Stimulated activated CD8-positive, alpha-beta memory T cell treated with anti-CD3 and anti-CD28 coated beads, Interleukin-12 subunit alpha, Interleukin-12 subunit beta, amount 100 ng/mL, for 24 hours (primary cell): ENCODE measurements at regions not wholly inside any gene's neighbourhood (a gene's known extent, or its start where the extent isn't known, plus 50 kb on each side); places are given as distances from the start of the nearest gene placed in this dataset.
"Not testable (repeated sequence)": the region's sequence is repeated elsewhere in the genome, so short reads cannot be mapped to it uniquely, and the experiment has no call there.

Experiments
- DNase-seq: peaks from one replicate; pipeline ENCODE4 v3.0.0-alpha.2; 2020; ENCODE audit errors: extremely low read depth

DNA sequence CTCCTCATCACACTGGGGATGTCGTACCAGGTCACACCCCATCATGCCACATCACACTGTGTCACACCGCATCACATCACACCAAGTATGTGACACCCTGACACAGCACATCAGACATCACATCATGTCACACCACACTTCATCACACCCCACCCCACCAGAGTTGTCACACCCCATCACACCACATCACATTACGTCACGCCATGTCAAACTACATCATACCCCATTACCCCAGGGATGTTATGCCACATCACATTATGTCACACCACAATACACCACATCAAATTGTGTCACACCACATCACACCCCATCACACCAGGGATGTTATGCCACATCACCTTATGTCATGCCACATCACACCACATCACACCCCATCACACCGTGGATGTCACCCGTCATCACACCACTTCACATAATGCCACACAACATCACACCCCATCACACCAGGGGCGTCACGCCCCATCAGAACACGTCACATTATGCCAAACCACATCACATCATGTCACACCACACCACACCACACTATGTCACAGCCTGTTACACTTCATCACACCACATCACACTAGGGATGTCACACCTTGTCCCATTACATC lies 133.6 kb downstream of the TMEM121 start:
- no peak for DNase-seq

GRCh38 chr14:105660816-105661531 lies 134.6 kb downstream of the TMEM121 start:
- DNase-seq: no peak

DNA sequence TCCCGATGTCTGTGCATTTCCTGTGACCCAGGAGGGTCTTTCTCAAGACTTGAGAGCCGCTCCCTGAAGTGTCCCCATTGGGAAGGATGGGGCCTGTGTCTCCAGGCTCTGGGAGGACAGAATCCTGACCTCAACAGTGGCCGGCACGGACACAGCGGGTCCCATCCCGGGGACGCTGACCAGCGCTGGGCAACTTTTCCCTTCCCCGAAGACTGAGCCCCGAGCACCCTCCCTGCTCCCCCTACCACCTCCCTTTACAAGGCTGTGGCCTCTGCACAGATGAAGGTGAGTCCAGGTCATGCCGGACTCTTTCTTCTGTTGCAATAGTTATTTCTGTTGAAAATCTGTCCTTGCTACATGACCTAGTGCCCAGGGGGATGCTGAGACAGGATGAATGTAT lies 135.7 kb downstream of the TMEM121 start:
- DNase-seq: not testable (repeated sequence)

- not testable (repeated sequence) for DNase-seq
Measured at GRCh38 chr14:105662592-105662991, 136.2 kb downstream of the TMEM121 start.

DNA sequence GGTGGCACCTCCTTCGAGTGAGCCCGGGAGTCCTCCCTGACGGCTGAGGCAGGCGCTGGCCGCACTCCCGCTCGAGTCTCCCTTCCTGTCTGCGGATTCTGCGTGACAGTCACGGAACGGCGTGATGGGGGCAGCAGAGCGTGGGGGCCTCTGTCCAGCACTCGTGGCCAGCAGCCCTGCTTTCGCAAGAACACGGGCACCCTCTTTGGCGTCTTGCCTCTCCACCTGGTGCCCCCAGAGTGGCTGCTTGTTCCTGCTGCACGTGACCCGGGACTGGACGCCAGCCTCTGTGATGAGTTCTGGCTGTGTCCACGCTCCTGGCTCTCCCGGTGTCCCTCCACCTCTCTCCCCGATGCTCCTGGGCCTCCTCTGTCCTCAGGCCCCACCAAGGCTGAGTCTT lies 136.9 kb downstream of the TMEM121 start:
- not testable (repeated sequence) for DNase-seq

- DNase-seq: not testable (repeated sequence)
Measured at GRCh38 chr14:105663818-105664596, 137.6 kb downstream of the TMEM121 start.

- no peak for DNase-seq
Measured at GRCh38 chr14:105664691-105665090, 138.3 kb downstream of the TMEM121 start.

- no peak for DNase-seq
Measured at GRCh38 chr14:105665247-105665950, 139.0 kb downstream of the TMEM121 start.

DNA sequence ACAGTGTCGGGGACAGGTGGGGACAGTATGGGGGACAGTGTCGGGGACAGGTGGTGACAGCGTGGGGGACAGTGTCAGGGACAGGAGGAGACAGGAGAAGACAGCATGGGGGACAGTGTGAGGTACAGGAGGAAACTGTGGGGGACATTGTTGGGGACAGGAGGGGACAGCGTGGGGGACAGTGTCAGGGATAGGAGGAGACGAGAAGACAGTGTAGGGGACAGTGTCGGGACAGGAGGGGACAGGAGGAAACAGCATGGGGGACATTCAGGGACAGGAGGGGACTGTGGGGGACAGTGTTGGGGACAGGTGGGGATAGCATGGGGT lies 139.5 kb downstream of the TMEM121 start:
- no peak for DNase-seq

DNA sequence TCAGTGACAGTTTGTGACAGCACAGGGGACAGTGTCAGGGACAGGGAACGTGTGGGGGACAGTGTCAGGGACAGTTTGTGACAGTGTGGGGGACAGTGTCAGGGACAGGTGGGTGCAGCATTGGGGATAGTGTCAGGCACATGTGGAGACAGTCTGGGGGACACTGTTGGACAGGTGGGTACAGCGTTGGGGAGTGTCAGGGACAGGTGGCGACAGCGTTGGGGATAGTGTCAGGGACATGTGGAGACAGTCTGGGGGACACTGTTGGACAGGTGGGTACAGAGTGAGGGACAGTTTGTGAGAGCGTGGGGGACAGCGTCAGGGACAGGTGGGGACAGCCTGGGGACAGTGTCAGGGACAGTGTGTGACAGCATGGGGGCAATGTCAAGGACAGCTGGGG lies 140.0 kb downstream of the TMEM121 start:
- DNase-seq: no peak

DNA sequence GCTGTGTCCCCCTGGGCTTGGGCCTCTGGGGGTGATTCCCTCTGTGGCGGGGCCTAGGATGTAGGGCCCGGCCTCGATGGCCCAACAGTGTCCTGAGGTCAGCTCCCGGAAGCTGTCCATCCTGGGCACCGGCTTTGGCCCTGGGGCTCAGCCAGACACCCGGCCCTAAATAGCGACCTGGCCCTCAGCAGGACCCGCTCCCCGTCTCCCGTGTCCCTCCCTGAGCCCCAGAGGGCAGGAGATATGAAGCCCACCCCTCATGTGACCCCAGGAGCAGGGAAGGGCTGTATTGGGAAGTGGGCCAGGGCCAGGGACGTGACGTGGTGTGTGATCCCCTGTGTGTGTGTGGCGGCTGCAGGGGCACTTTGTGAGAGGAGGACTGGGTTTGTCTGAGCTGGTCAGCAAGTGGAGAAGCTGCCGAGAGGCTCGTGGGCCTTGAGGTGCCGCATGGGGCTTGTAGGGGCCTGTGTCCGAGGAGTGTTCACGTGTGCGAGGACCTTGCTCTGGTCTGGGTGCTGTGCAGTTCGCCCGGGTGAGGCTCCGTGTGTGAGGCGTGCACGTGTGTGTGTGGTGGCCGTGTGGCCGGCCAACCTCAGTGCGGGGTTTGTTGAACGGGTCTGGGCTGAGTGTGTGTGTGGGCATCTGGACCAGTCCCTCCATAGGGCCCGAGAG lies 140.7 kb downstream of the TMEM121 start:
- DNase-seq: not testable (repeated sequence)

DNA sequence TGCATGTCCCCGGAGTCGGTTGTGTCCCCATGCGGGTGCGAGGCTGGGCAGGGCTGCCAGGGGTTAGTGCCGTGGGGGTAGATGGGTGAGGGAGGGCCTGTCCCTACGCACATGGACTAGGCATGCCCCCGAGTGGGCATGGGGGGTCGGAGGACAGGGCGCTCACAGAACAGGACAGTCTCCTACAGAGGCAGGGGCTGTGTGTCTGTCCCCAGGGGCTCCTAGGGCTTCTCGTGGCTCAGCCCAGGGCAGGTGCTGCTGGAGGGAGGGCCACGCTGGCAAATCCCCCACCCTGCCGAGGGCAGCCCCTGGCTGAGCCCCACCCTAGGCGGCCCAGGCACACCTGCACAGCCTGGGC lies 141.3 kb downstream of the TMEM121 start:
- not testable (repeated sequence) for DNase-seq

GRCh38 chr14:105668021-105668420 lies 141.6 kb downstream of the TMEM121 start:
- not testable (repeated sequence) for DNase-seq

DNA sequence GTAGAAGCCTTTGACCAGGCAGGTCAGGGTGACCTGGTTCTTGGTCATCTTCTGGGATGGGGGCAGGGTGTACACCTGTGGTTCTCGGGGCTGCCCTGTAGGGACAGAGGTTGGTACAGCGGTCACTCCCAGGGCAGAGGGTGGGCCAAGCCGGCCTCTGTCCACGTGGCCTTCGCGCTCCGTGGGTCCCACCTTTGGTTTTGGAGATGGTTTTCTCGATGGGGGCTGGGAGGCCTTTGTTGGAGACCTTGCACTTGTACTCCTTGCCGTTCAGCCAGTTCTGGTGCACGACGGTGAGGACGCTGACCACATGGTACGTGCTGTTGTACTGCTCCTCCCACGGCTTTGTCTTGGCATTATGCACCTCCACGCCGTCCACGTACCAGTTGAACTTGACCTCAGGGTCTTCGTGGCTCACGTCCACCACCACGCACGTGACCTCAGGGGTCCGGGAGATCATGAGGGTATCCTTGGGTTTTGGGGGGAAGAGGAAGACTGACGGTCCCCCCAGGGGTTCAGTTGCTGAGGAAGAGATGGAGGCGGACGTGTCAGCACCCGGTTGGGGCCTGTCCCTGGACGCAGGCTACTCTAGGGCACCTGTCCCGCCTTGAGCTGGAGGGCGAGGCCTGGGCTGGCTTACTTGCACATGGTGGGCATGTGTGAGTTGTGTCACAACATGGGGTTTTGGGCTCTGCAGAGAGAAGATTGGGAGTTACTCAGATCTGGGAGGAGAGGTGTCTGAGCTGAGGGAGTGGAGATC lies 142.3 kb downstream of the TMEM121 start:
- DNase-seq: not testable (repeated sequence)

- DNase-seq: not testable (repeated sequence)
Measured at GRCh38 chr14:105669231-105669610, 142.8 kb downstream of the TMEM121 start.

DNA sequence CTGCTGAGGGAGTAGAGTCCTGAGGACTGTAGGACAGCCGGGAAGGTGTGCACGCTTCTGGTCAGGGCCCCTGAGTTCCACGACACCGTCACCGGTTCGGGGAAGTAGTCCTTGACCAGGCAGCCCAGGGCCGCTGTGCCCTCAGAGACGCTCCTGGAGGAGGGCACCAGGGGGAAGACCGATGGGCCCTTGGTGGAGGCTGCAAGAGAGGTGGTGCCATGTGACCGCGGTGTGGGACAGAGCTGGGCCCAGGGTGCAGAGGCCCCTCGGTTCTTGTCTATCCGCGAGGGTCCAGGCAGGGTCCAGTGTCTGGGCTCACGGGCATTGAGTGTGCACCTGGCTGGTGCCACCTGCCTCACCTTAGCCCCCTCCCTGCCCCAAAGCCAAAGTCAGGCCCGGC lies 143.3 kb downstream of the TMEM121 start:
- DNase-seq: not testable (repeated sequence)

DNA sequence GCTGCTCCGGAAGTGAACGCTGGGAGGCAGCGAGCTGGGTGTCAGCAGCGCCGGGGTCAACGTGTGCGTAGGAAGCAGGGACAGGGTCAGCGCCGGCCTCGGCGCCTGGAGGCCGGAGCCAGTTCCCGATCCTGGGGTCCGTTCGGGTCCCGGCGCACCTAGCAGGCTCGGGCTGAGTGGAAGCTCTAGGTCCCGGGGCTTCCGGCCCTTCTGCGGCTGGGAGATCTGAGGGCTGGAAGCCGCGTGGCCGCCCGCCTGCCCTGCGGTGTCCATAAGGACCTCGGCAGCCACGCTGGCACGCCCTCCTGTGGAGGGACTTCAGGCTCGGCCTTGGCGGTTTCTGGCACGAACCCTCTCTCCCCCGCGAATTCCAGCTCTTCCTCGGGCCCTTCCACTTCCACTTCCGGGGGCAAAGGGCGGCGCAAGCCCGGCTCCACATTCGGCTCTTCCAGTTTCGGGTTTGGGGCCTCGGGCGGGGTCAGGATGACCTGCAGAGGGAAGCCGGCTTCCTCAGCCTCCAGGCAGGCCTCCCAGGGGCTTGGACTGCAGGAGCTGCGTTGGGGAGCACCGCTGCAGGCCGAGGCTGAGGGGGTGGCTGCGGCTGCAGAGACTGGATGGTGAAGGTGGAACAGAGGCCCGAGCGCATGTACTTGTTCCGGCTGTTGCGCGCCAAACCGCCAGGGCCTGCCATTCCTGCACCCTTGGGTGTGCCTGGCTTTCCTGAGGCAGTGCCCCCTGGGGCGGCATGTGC lies 146.2 kb downstream of the TMEM121 start:
- DNase-seq: not testable (repeated sequence)

- DNase-seq: not testable (repeated sequence)
Measured at GRCh38 chr14:105675433-105675832, 149.1 kb downstream of the TMEM121 start.

- DNase-seq: not testable (repeated sequence)
Measured at GRCh38 chr14:105675905-105676670, 149.7 kb downstream of the TMEM121 start.
